HL-60/S4 (cell line): ENCODE measurements at regions not wholly inside any gene's neighbourhood (a gene's known extent, or its start where the extent isn't known, plus 50 kb on each side); places are given as distances from the start of the nearest gene placed in this dataset.
"Not testable (repeated sequence)": the region's sequence is repeated elsewhere in the genome, so short reads cannot be mapped to it uniquely, and the experiment has no call there.

Experiments
- in situ Hi-C: fragments of 300-500 bp; cut with MboI; formaldehyde crosslinking; loops from 2 replicates; pipeline ENCODE4 v1.14.3; 2022; ENCODE audit warnings: low sequenced_read_pairs

DNA sequence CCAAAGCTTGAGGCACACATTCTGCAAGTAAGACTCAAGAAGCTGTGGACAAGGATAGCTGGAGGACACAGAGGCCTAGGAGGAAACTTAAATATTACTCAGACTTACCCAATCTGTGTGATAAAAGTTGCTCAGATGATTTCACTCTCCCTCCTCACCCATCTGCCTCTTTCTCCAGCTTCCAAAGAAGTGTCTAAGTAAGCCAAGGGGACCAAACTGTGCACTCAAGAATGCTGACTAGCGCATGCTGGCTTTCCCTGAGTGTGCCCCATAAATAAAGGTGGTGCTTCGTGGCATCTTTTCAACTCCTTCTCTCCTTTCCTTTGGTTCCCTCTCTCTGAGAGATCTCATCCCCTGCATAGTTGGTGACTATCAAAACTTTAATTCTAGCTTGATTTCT, 211.0 kb upstream of the LMCD1 start:
- in situ Hi-C loops = no loop called here

DNA sequence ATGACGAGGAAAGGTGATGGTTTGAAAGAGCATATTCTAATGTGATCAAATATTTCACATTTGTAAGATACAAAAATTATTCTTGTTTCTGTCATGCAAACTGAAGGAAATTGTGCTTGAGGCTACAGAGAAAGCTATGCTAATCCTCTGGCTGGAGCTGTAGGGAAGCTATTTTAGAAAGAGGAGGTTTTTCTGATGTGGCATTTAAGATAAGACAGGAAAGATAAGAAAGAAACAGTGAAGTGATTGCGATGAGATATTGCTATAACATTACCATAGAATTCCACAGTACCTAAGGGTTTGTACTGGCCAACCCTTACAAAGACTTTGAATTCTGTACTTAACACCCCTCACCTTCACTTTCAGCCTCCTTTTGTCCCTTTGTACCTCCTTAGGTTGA, 205.2 kb upstream of the LMCD1 start:
- in situ Hi-C loops = no loop called here

DNA sequence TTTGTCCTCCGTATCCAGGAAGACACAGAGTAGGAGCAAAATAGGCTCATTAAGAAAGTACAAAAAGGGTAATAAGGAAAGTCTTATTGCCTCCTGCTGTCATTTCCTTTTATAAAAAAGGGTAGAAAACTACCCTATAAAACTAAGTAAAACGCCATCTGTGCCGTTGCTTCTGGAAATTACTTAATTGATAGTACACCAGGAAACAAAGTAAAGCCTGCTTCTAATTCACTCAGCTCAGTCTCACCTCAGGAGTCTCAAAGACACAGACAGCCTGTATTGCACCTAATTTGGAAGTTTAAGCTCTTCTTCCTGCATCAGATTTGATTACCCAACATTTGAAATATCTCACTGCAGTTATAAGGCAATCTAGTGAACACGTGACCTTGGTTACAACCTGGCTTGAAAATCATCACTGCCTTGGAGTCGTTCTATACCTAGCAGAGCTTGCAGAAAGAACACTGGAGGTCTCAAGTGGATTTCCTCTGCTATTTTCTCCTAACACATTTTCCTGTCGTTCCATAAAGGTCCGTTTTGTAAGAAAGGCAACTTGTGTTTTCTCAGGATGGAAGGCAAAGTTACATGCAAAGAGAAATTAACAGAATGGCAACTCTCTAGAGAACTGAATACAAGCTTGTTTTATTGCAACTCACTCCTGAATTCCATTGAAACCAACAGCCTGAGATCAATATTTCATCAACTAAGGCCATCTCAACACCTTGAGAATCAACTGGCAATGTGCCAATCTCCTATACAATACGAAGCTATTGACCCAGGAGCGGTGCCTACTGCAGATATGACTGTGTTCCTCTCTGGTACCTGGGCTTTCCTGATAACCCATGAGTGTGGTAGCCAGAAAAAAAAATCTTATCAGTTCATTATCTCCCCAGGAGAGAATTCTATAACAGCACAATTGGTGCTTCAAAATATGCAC, 203.3 kb upstream of the LMCD1 start:
- in situ Hi-C loops = no loop called here

DNA sequence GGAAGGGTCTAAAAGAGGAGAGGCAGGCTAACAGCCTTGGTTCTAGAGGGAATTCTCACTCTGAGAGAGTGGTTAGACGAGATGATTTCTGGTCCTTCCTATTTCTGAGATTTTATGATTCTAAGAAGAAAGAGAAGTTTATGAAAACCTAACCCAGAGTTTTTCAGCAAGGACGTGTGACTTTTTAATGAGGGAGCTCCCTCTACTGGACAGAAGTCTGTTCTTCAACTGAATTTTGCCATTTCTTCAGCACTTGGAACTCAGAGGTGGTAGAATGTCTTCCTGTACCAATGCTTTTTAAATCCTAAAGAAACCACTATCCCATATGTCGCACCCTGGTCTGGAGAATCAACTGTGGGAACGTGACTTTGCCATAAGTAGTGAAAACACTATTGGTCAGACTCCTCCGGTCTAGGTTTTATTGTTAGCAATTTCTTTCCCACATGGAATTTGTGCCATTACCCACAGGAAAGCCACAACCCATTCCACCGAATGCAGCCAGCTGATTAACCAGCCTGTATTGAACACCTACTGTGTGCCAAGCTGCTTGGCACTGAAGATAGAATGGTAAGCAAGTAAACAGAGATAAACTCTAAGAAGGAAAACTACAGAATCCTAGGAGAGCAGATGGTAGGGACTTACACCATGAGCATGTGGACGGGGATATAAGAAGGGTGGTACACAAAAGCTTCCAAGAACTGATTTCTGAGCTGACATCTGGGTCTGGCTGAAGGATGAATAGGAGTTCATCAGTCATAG, 199.5 kb upstream of the LMCD1 start:
- in situ Hi-C loops = no loop called here

DNA sequence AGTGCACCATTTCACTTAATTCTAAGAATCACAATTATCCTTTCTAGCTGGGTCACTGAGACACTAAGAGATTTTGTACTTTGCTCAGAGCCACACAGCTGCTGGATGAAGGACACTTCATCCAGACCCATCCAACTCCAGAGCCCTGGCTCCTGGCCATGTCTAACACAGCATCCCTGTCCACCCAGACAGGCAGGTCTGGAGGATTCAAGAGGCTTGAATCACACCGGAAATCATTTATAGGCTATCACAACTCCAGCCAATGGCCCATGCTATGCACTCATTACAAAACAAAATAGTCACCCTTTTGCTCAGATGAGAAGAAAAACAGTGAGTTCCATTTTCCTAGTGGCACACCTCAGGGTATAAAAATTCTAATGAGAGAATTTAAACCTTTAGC, 198.2 kb upstream of the LMCD1 start:
- in situ Hi-C loops = no loop called here

DNA sequence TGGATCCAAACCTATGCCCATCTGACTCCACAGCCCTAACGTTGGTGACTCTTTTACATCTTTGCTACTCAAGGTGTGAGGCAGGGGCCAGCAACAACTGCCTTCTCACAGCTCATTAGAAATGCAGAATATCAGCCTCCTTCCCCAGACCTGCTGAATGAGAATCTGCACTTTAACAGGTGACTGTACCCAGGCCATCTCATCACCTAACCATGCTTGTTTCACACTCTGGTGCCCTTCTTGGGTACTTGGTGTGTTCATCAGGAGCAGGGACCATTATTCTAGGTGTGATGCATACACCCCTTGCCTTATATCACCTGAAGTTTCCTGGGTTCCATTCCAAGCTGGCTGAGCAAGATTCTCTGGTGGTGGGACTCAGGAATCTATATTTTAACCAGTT, 196.3 kb upstream of the LMCD1 start:
- in situ Hi-C loops = no loop called here

DNA sequence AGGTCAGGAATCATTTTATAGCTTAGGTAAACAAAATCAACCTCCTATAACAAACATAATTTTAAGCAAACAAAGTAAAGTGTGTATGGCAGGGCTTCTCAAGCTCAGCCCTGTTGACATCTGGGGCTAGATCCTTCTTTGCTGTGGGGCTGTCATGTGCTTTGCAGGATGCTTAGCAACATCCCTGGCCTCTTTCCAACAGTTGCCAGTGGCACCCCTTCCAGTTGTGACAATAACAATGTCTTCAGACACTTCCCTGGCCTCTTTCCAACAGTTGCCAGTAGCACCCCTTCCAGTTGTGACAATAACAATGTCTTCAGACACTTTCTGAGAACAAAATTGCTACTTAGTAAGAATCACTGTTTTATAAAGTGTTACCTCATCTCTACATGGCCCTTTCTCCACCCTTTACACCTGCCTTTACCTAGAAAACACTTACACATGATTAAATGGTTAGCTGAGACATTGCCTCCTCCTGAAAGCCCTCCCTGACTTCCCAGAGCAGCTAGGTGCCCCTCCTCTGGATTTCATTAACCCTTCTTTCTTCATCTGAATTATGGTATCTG, 194.0 kb upstream of the LMCD1 start:
- in situ Hi-C loops = no loop called here

DNA sequence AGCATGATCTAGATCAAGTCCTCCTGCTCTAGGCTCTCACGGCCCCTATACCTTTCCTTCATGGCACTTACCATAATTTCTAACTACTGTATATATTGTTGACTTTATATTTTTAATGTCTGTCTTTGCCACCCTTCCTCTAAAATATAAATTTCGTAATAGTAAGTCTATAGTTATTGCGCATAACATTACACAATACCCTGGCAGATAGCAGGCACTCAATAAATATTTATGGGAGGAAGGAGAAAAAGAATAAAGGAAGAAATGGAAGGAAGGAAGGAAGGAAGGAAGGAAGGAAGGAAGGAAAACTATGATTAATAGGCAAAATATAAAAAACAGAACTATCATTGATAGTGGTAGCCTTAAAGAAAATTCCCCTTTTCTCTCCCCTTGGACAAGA, 190.3 kb upstream of the LMCD1 start:
- in situ Hi-C loops = no loop called here

DNA sequence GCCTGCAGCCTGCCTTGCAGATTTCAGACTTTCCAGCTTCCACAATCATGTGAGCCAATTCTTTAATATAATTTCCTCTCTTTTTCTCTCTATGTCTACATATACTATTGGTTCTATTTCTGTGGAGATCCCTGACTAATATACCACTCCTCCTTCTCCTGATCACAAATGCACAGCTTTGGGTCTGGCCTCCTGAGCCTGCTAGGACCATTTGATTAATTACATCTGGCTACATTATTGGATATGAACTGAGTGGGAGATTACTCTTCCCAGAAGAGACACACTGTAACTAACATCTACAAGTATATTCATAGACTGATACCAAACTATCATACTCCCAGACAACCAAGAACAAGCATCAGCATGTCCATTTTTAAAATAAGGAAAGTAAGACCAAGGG, 188.9 kb upstream of the LMCD1 start:
- in situ Hi-C loops = no loop called here

DNA sequence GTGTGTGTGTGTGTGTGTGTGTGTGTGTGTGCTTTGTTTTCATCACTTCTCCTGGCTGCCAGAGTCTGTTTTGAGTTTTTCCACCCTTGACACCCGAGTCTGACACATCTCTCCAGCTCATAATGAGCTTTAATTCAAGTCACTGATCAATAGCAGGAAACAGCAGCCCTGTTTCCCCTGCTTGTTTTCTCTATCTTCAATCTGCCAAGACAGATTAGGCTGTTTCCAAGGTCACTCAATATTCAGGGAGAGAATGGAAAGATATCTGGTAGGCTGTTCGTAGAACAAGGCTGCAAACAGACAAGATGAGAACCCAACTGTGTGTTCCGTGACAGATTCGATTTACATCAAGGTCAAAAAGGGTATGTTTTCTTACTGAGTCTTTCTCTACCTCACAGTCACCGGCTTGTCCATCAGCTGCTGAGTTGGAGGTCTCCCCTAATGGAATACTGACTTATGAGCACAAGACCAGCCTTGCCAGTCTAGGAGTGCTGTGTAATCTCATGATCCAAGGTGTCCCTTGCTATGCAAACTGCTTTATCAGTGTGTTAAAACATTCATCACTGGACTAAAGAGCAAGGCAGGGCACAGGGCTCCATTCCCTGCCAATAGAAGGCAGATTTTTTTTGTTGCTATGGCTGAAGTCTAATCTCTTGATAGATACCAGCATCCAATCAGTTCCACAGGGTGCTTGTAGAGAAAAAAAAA, 187.9 kb upstream of the LMCD1 start:
- in situ Hi-C loops = no loop called here

DNA sequence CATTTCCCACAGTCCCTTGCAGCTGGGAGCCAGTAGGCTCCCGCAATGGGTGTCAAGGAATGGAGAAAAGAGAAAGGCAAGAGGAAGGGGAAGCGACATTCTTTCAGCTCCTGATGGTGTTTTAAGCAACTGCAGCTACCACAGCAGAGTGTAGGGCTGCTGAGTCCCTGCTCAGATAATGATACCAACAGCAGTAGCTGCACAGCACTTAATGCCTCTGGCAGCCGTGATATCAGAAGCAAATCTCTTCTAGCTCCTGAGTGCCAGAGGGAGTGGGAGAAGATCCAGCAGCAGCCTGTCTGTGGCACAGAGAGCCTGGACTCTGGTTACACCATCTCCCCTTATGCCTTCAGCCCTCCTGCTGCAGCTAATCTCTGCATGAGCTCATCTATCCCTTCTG, 186.1 kb upstream of the LMCD1 start:
- in situ Hi-C loops = not testable (repeated sequence)

DNA sequence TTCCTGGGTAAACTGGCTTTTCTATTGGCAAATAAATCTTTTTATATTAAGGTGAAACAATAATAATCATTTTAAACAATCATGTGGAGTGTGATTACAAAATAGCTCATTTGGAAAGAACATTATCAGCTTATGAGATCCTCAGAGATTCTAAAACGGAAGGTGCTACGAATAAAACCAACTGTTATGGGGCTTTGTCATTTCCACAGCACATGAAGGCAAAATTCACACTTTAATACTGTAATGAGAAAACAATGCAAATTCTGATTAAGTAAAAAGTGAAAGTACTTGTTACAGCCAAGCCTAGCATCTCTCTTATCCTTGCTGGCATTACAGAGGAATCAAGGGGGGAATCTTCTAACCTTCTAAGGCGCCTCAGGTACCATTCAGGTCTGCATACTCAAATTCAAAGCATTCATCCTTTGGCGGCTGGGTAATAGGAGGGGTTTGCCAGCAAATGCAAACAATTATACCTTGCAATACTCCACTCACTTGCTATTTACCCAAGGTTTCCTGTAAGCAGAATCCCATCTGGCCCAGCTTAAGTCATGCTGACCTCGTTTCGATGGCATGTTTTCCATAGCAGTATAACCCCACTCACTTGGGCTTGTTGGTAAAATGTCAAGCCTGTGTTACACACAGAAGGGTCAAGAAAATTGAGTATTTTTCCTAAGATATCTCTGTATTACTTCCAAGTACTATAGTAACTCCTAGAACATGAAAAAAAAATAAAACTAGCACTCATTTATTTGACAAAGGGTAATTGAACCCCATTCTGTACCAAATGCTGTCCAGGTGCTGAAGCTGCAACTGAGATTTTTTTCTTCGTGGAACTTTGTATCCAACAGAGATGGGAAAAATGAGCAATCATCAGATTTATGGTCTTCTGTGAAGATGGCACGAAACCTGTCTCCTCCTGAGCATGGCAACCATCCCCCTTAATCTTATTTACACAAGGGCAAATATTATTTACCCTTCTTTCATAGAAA, 183.7 kb upstream of the LMCD1 start:
- in situ Hi-C loops = no loop called here

DNA sequence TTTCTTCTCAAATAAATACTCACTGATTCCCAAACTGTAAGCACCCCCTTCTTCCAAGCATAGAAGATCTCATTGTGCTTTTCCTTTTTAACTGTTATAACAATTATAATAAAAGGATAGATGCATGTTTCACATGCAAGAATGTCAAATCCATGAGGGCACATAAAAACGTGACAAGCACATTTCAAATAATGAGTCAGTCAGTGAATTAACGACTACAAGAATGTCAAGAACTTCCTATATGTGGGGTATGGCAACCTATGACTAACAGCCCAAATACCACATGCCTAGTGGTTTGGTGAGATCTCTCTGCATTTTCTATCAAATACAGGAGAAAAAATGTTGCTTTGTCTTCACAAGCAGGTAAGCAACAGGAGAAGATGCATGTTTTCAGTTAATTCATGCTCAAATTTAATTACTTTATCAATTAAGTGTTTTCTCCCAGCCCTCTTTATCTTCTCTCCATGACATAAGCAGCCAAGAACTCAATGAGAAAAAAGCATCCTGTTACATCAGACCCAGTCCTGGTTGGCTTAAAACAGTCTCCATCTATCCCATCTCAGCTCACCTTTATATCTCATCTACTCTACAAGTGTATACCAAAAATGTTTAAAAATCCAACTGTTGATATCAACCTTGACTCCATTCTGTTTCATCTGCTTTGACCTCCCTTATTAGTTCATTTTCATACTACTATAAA, 181.5 kb upstream of the LMCD1 start:
- in situ Hi-C loops = no loop called here

DNA sequence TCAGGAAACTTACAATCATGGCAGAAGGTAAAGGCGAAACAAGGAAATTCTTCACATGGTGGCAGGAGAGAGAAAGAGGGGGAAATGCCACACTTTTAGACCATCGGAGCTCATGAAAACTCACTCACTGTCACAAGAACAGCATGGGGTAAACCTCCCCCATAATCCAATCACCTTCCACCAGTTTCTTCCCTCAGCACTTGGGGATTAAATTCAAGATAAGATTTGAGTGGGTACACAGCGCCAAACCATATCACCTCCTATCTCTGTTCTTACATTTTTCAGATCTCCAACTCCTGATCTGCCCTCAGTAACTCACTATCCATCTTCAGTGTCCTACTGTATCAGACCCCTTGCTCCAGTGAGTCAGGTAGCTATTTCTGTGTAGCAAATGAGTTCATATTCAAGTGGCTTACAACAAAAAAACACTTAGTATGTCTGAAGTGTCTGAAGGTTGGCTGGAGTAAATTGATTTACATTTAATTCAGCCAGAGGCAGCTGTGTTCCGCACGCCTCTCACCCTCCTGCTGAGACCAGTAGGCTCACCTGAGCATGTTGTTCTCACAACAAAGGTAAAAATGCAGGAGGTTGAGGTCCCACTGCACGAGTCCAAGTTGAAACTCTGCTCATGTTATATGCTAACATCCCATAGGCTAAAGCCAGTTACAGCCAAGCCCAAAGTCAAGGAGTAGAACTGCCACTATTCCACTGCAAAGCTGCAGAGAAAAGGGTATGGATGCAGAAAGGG, 180.7 kb upstream of the LMCD1 start:
- in situ Hi-C loops = no loop called here

DNA sequence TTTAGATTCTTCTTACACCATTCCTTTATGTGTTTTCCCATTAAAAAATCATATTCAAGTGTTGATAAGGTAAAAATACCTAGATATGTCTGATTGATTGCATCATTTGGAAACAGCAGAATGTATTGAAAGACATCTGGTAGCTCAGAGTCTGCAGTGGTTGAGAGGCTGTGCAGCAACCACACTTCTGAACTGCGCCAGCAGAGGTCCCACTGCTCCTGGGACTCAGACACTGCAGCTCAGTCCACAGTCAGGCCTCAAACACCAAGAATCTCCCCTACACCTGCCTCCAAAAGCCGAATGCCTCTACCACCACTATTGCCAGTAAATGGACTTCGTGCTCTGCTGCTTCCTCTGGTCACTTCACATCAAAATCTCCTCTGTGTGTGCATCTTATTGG, 176.9 kb upstream of the LMCD1 start:
- in situ Hi-C loops = no loop called here

DNA sequence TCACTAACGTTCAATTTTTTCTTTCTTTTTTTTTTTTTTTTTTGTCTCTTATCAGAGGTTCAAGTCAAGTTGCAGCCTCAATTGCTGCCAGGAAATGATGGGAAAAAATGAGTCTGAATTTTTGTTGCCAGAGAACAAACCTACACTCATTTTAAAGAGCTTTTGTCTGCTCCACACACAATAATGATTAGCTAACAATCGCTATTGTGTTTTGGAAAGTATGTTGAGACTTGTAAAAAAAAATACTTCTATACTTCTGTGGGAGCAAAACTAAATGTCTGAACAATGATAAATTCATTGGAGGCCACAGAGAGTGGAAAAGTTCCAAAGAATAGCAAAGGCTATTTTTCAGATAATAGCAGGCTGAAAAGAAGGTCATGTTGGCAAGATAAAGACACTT, 176.3 kb upstream of the LMCD1 start:
- in situ Hi-C loops = no loop called here

DNA sequence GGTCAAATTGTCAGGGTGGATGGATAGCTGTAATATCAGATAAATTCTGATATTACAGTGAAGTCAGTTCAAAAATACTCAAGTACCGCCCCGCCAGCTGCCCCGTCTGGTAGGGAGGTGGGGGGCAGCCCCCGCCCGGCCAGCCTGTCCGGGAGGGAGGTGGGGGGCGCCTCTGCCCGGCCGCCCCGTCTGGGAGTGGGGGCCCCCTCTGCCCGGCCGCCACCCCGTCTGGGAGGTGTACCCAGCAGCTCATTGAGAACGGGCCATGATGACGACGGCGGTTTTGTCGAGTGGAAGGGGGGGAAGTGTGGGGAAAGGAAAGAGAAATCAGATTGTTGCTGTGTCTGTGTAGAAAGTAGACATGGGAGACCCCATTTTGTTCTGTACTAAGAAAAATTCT, 175.8 kb upstream of the LMCD1 start:
- in situ Hi-C loops = not testable (repeated sequence)

DNA sequence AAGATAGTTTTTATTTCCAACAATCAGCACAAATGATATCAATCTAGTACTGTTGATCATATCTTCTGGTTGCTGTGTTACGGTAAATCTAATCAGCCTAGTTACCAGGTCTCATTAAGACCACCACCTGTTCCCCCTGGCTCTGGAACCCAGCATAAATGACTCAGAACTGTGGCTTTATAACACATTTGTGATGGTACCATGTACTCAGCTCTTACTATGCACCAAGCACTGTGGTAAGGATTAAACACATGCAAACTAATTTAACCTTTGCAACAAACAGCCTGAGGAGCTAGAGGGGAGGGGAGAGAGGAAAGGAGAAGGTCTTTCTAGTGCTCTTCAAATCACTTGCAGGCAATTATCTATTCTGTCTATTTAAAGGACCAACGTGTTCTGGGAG, 173.9 kb upstream of the LMCD1 start:
- in situ Hi-C loops = no loop called here

DNA sequence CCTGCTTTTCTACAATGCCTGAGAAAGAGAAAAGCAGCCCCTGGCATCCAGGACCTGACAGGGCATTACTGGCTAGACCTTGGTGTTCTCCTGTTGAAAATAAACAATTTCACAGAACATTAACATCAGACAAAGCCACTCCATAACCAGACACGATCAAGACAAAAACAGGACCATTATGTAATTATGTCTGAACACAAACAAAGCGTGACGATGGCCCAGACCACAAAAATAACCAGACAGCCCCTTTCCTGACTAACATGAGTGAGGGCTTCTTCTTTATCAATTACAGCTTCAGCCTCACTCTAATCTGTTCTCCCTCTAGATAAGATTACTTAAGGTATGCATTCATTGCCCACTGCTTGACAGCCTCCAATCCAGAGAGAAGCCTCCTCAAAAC, 172.7 kb upstream of the LMCD1 start:
- in situ Hi-C loops = no loop called here
